WTC11 (cell line): ENCODE measurements at regions not wholly inside any gene's neighbourhood (a gene's known extent, or its start where the extent isn't known, plus 50 kb on each side); places are given as distances from the start of the nearest gene placed in this dataset.

Experiments
- ATAC-seq: fragments of 200-7000 bp; cut with Tn5 transposase; 2 replicates; pipeline ENCODE4 v1.10.0; 2021; ENCODE audit warnings: mild to moderate bottlenecking, moderate library complexity
- CTCF ChIA-PET: fragments of 300-600 bp; sonication (Branson Sonifier 250); formaldehyde crosslinking; loops from one replicate; lab custom pipeline; 2021; ENCODE audit warnings: antibody characterized with exemption; lab: Charles Lee
- POLR2A ChIA-PET: fragments of 350-600 bp; sonication (Branson Sonifier 250); formaldehyde crosslinking; loops from one replicate; lab custom pipeline; 2021; ENCODE audit warnings: antibody characterized with exemption; lab: Charles Lee
- DNase-seq: peaks from one replicate; pipeline ENCODE4 v3.0.0; 2021; ENCODE audit warnings: low spot score
- H3K27ac Mint-ChIP-seq: 2 replicates; pipeline ENCODE4 v1.8.0; 2021; ENCODE audit warnings: mixed read lengths
- H3K27me3 Mint-ChIP-seq: 2 replicates; pipeline ENCODE4 v1.8.0; 2021; ENCODE audit warnings: low read depth, mild to moderate bottlenecking, moderate library complexity, mixed read lengths
- H3K36me3 Mint-ChIP-seq: 2 replicates; pipeline ENCODE4 v1.8.0; 2021; ENCODE audit warnings: mixed read lengths
- H3K4me1 Mint-ChIP-seq: 2 replicates; pipeline ENCODE4 v1.8.0; 2022; ENCODE audit warnings: mixed read lengths
- H3K4me3 Mint-ChIP-seq: 2 replicates; pipeline ENCODE4 v1.8.0; 2021; ENCODE audit warnings: mild to moderate bottlenecking, moderate library complexity, mixed read lengths
- H3K9me3 Mint-ChIP-seq: 2 replicates; pipeline ENCODE4 v1.8.0; 2021; ENCODE audit warnings: mixed read lengths
- ATF1 ChIP-seq: sonication (generic); formaldehyde crosslinking; IDR thresholded peaks from 2 replicates; pipeline ENCODE4 v1.8.1; 2023; ENCODE audit warnings: mild to moderate bottlenecking, moderate library complexity, missing genetic modification reagents
- ATF2 ChIP-seq: sonication (generic); formaldehyde crosslinking; IDR thresholded peaks from 2 replicates; pipeline ENCODE4 v1.8.1; 2022; ENCODE audit warnings: low read depth, missing genetic modification reagents, borderline replicate concordance
- ATF3 ChIP-seq: sonication (generic); formaldehyde crosslinking; conservative IDR thresholded peaks from 2 replicates; pipeline ENCODE4 v1.8.1; 2022; ENCODE audit warnings: mild to moderate bottlenecking, missing genetic modification reagents
- CBFB ChIP-seq: sonication (generic); formaldehyde crosslinking; IDR thresholded peaks from 2 replicates; pipeline ENCODE4 v1.8.1; 2022; ENCODE audit warnings: mild to moderate bottlenecking, low read depth, missing genetic modification reagents
- CDX4 ChIP-seq: fragments of 250-450 bp; sonication (Bioruptor Pico); IDR thresholded peaks from 2 replicates; pipeline ENCODE4 v1.9.0; 2021; ENCODE audit warnings: moderate library complexity, mild to moderate bottlenecking, inconsistent platforms, borderline replicate concordance
- CREB1 ChIP-seq: sonication (generic); formaldehyde crosslinking; IDR thresholded peaks from 2 replicates; pipeline ENCODE4 v1.8.0; 2023; ENCODE audit warnings: mild to moderate bottlenecking, missing genetic modification reagents
- ETV6 ChIP-seq: sonication (generic); formaldehyde crosslinking; IDR thresholded peaks from 2 replicates; pipeline ENCODE4 v1.8.1; 2022; ENCODE audit warnings: mild to moderate bottlenecking, missing genetic modification reagents
- IRF1 ChIP-seq: sonication (generic); formaldehyde crosslinking; IDR thresholded peaks from 2 replicates; pipeline ENCODE4 v1.8.0; 2023; ENCODE audit warnings: missing genetic modification reagents
- JUN ChIP-seq: sonication (generic); formaldehyde crosslinking; IDR thresholded peaks from 2 replicates; pipeline ENCODE4 v1.8.0; 2023; ENCODE audit warnings: mild to moderate bottlenecking, missing genetic modification reagents
- MAX ChIP-seq: sonication (generic); formaldehyde crosslinking; IDR thresholded peaks from 2 replicates; pipeline ENCODE4 v1.8.0; 2022; ENCODE audit warnings: mild to moderate bottlenecking, missing genetic modification reagents
- MLX ChIP-seq: sonication (generic); formaldehyde crosslinking; IDR thresholded peaks from 2 replicates; pipeline ENCODE4 v1.8.1; 2023; ENCODE audit warnings: mild to moderate bottlenecking, missing genetic modification reagents, moderate library complexity
- NFYB ChIP-seq: sonication (generic); formaldehyde crosslinking; conservative IDR thresholded peaks from 2 replicates; pipeline ENCODE4 v1.8.0; 2022; ENCODE audit warnings: low read depth, missing genetic modification reagents
- NR2C2 ChIP-seq: sonication (generic); formaldehyde crosslinking; IDR thresholded peaks from 2 replicates; pipeline ENCODE4 v1.8.0; 2022; ENCODE audit warnings: mild to moderate bottlenecking, missing genetic modification reagents
- OVOL2 ChIP-seq: fragments of 250-450 bp; sonication (Bioruptor Pico); IDR thresholded peaks from 2 replicates; pipeline ENCODE4 v1.9.0; 2021; ENCODE audit warnings: mild to moderate bottlenecking, borderline replicate concordance
- RELA ChIP-seq: sonication (generic); formaldehyde crosslinking; IDR thresholded peaks from 2 replicates; pipeline ENCODE4 v1.8.1; 2022; ENCODE audit warnings: missing genetic modification reagents, mild to moderate bottlenecking, borderline replicate concordance
- SP1 ChIP-seq: sonication (generic); formaldehyde crosslinking; conservative IDR thresholded peaks from 2 replicates; pipeline ENCODE4 v1.8.1; 2022; ENCODE audit warnings: missing genetic modification reagents
- STAT6 ChIP-seq: sonication (generic); formaldehyde crosslinking; conservative IDR thresholded peaks from 2 replicates; pipeline ENCODE4 v1.8.1; 2023; ENCODE audit warnings: mild to moderate bottlenecking, low read depth, missing genetic modification reagents, moderate library complexity
- TEAD1 ChIP-seq: sonication (generic); formaldehyde crosslinking; IDR thresholded peaks from 2 replicates; pipeline ENCODE4 v1.8.0; 2022; ENCODE audit warnings: mild to moderate bottlenecking, missing genetic modification reagents
- TEAD4 ChIP-seq: sonication (generic); formaldehyde crosslinking; IDR thresholded peaks from 2 replicates; pipeline ENCODE4 v1.8.0; 2022; ENCODE audit warnings: mild to moderate bottlenecking, missing genetic modification reagents
- TP53 ChIP-seq: sonication (generic); formaldehyde crosslinking; IDR thresholded peaks from 2 replicates; pipeline ENCODE4 v1.8.1; 2023; ENCODE audit warnings: mild to moderate bottlenecking, missing genetic modification reagents
- USF2 ChIP-seq: sonication (generic); formaldehyde crosslinking; IDR thresholded peaks from 2 replicates; pipeline ENCODE4 v1.8.1; 2023; ENCODE audit warnings: mild to moderate bottlenecking, missing genetic modification reagents, moderate library complexity
- ZBTB21 ChIP-seq: sonication (generic); formaldehyde crosslinking; IDR thresholded peaks from 2 replicates; pipeline ENCODE4 v1.8.1; 2023; ENCODE audit warnings: mild to moderate bottlenecking, missing genetic modification reagents, borderline replicate concordance
- ZMAT4 ChIP-seq: fragments of 250-450 bp; sonication (Bioruptor Pico); IDR thresholded peaks from 2 replicates; pipeline ENCODE4 v1.9.0; 2021; ENCODE audit warnings: mild to moderate bottlenecking
- ZNF512 ChIP-seq: sonication (generic); formaldehyde crosslinking; IDR thresholded peaks from 2 replicates; pipeline ENCODE4 v1.8.1; 2022; ENCODE audit warnings: missing genetic modification reagents, borderline replicate concordance
- ZNF671 ChIP-seq: fragments of 250-450 bp; sonication (Bioruptor Pico); IDR thresholded peaks from 2 replicates; pipeline ENCODE4 v1.8.0; 2021; ENCODE audit warnings: mild to moderate bottlenecking

GRCh38 chr10:65818990-65819389, 1106.8 kb upstream of the LRRTM3 start (continued):
- TF ChIP-seq ATF2 (CRISPR knock-in tag), result no peak
- no peak for TF ChIP-seq ATF3 (CRISPR knock-in tag)
- no peak for TF ChIP-seq NFYB (CRISPR knock-in tag)
- no peak for TF ChIP-seq USF2 (CRISPR knock-in tag)
- no peak for TF ChIP-seq ZNF512
- no peak for TF ChIP-seq SP1 (CRISPR knock-in tag)
- no peak for TF ChIP-seq NR2C2 (CRISPR knock-in tag)
- TF ChIP-seq CBFB, result no peak
- no peak for TF ChIP-seq CREB1 (CRISPR knock-in tag)
- no peak for TF ChIP-seq ATF1 (CRISPR knock-in tag)
- TF ChIP-seq ZMAT4 (CRISPR knock-in tag), result no peak

- DNase-seq, result no peak
- Mint-ChIP-seq H3K27me3 (no peaks in the 10 kb centered on the region; the same call in 1 of the 2 replicates), H3K9me3 (peaks cover 19% of the 10 kb centered on the region), H3K27ac (no peak overlapping the region), H3K4me1 (no peaks in the 10 kb centered on the region), H3K36me3 (no peaks in the 10 kb centered on the region), H3K4me3 (no peak overlapping the region)
- POLR2A ChIA-PET, result no interaction called here
- no peak for TF ChIP-seq RELA (CRISPR knock-in tag)
- no peak for TF ChIP-seq ETV6
- TF ChIP-seq OVOL2 (CRISPR knock-in tag), result no peak
- no peak for TF ChIP-seq NFYB (CRISPR knock-in tag)
- TF ChIP-seq STAT6 (CRISPR knock-in tag), result no peak
- TF ChIP-seq CDX4 (CRISPR knock-in tag), result no peak
- CTCF ChIA-PET, result no interaction called here
- ATAC-seq, result peak; percentile 30
Measured at GRCh38 chr10:65827359-65827758, 1098.5 kb upstream of the LRRTM3 start.

- H3K27me3 Mint-ChIP-seq, result no peaks in the 10 kb centered on the region
- H3K9me3 Mint-ChIP-seq, result peaks cover 4% of the 10 kb centered on the region
- DNase-seq (no peak), ATAC-seq (no peak)
- H3K36me3 Mint-ChIP-seq, result no peaks in the 10 kb centered on the region
- ChIA-PET CTCF (no interaction called here), POLR2A (no interaction called here)
- no peaks in the 10 kb centered on the region for H3K4me1 Mint-ChIP-seq
- H3K27ac Mint-ChIP-seq, result no peak overlapping the region
- H3K4me3 Mint-ChIP-seq, result no peak overlapping the region
- TF ChIP-seq ETV6, result no peak
- no peak for TF ChIP-seq TP53 (CRISPR knock-in tag)
- TF ChIP-seq JUN (CRISPR knock-in tag), result no peak
- TF ChIP-seq ZNF671, result no peak
- TF ChIP-seq MLX (CRISPR knock-in tag), result no peak
- TF ChIP-seq ZBTB21, result no peak
- TF ChIP-seq IRF1 (CRISPR knock-in tag), result no peak
- no peak for TF ChIP-seq TEAD4
- no peak for TF ChIP-seq SP1 (CRISPR knock-in tag)
- TF ChIP-seq TEAD1 (CRISPR knock-in tag), result no peak
- TF ChIP-seq MAX (CRISPR knock-in tag), result no peak
Measured at GRCh38 chr10:65838811-65839210, 1087.0 kb upstream of the LRRTM3 start.
